ENCODE measurements at regions not wholly inside any gene's neighbourhood (a gene's known extent, or its start where the extent isn't known, plus 50 kb on each side); places are given as distances from the start of the nearest gene placed in this dataset.

DNA sequence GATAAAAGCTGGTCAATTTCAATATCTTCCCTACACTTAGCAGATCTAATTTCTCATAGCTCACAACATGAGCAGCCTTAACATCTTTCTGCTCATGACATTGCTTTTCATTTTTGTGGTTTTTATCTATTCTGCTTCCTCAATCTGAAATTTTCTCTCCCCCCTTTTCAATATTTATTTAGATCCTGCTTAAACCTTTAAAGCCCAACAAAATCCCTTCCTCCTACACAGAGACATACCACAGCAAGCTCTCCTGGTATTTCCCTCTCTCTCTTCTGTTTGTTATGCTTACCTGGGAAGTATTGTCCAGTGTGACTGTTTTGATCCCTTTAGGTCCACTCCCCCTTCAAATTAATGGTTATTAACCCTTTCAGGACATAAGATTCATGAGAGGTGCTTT is 582.5 kb downstream of the RFPL4B start:
- Histone ChIP-seq H3K4me3 (ENCODE audit: low read length) (no peak overlapping the region), H3K27ac (ENCODE audit: low read length) (no peak overlapping the region), H3K9ac (ENCODE audit: low read length) (no peak overlapping the region), H3K4me2 (ENCODE audit: low read depth, low read length) (no peak overlapping the region), H3K36me3 (replicated peaks; ENCODE audit: insufficient read depth, low read length) (no peaks in the 10 kb centered on the region), H3K4me1 (ENCODE audit: low read length) (no peaks in the 10 kb centered on the region), H3F3A (ENCODE audit: insufficient read depth, low read length) (no peaks in the 10 kb centered on the region), H4K20me1 (ENCODE audit: insufficient read depth, low read length) (no peaks in the 10 kb centered on the region), H3K9me2 (replicated peaks; ENCODE audit: insufficient read depth, low read length) (no peaks in the 10 kb centered on the region), H3K27me3 (replicated peaks; ENCODE audit: insufficient read depth, low read length) (no peaks in the 10 kb centered on the region), H3K79me2 (ENCODE audit: low read length) (no peaks in the 10 kb centered on the region), H2AFZ (ENCODE audit: low read length) (no peak overlapping the region), H3K9me3 (replicated peaks; ENCODE audit: insufficient read depth, low read length) (no peaks in the 10 kb centered on the region)
- no peak for DNase-seq
- TF ChIP-seq, protein P1, sequence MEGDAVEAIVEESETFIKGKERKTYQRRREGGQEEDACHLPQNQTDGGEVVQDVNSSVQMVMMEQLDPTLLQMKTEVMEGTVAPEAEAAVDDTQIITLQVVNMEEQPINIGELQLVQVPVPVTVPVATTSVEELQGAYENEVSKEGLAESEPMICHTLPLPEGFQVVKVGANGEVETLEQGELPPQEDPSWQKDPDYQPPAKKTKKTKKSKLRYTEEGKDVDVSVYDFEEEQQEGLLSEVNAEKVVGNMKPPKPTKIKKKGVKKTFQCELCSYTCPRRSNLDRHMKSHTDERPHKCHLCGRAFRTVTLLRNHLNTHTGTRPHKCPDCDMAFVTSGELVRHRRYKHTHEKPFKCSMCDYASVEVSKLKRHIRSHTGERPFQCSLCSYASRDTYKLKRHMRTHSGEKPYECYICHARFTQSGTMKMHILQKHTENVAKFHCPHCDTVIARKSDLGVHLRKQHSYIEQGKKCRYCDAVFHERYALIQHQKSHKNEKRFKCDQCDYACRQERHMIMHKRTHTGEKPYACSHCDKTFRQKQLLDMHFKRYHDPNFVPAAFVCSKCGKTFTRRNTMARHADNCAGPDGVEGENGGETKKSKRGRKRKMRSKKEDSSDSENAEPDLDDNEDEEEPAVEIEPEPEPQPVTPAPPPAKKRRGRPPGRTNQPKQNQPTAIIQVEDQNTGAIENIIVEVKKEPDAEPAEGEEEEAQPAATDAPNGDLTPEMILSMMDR (IDR thresholded peaks at IDR 0.05; ENCODE audit: low read length): no peak
- TF ChIP-seq EZH2 (optimal IDR thresholded peaks at IDR 0.05; ENCODE audit: low read depth, low read length): no peak
- no peak for TF ChIP-seq EZH2phosphoT487 (IDR thresholded peaks at IDR 0.05; ENCODE audit: low read length)

DNA sequence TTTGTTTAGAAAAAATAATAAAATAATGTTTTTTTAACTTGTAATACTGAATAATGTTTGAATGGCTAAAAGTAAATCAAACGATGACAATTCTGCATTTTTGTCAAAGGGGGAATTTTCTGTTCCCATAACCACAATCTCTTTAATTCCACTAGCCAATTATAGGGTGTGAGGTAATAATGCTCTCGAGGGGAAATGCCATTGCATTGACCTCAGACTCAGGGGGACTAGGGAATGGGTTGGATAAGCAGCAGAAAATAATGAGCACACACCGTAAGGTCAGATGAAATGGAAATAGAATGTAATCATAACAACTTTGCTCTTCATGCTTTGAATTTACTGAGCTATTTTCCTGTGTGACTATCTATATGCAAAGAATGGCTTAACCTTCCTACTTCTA is 584.7 kb downstream of the RFPL4B start:
- no peak overlapping the region for H3K4me3 ChIP-seq (ENCODE audit: low read length)

DNA sequence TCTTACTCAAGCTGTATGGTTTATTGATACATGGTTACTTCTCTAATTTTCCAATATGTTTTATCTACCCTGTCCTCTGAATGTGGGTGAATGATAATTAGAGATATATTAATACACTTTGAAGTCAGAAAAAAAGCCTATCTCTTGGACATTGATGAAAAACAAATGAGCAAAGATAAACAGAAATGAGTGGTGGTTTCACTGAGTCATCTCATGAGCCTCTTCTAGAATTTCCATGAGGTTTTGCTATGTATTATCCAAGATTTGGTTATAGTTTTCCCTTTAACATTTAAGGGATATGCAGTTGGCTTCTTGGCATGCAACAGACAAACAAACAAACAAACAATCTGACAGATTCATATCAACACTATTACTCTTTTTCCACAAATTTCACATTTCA is 586.8 kb downstream of the RFPL4B start:
- Histone ChIP-seq H4K20me1 (ENCODE audit: insufficient read depth, low read length) (no peaks in the 10 kb centered on the region), H2AFZ (ENCODE audit: low read length) (no peak overlapping the region), H3K9me2 (replicated peaks; ENCODE audit: insufficient read depth, low read length) (no peaks in the 10 kb centered on the region), H3K4me2 (ENCODE audit: low read depth, low read length) (no peak overlapping the region), H3K4me3 (ENCODE audit: low read length) (no peak overlapping the region), H3K27ac (ENCODE audit: low read length) (no peak overlapping the region), H3K36me3 (replicated peaks; ENCODE audit: insufficient read depth, low read length) (no peaks in the 10 kb centered on the region), H3K27me3 (replicated peaks; ENCODE audit: insufficient read depth, low read length) (no peaks in the 10 kb centered on the region), H3F3A (ENCODE audit: insufficient read depth, low read length) (no peaks in the 10 kb centered on the region), H3K9me3 (replicated peaks; ENCODE audit: insufficient read depth, low read length) (no peaks in the 10 kb centered on the region), H3K79me2 (ENCODE audit: low read length) (no peaks in the 10 kb centered on the region), H3K4me1 (ENCODE audit: low read length) (no peaks in the 10 kb centered on the region), H3K9ac (ENCODE audit: low read length) (no peak overlapping the region)
- no peak for TF ChIP-seq EZH2 (optimal IDR thresholded peaks at IDR 0.05; ENCODE audit: low read depth, low read length)
- TF ChIP-seq EZH2phosphoT487 (IDR thresholded peaks at IDR 0.05; ENCODE audit: low read length): no peak
- no peak for DNase-seq

More for the DNA sequence above, 584.7 kb downstream of the RFPL4B start:
- Histone ChIP-seq H3K36me3 (replicated peaks; ENCODE audit: insufficient read depth, low read length) (no peaks in the 10 kb centered on the region), H3K4me2 (ENCODE audit: low read depth, low read length) (no peak overlapping the region), H3K79me2 (ENCODE audit: low read length) (no peaks in the 10 kb centered on the region), H3F3A (ENCODE audit: insufficient read depth, low read length) (no peaks in the 10 kb centered on the region), H3K9me3 (replicated peaks; ENCODE audit: insufficient read depth, low read length) (no peaks in the 10 kb centered on the region), H3K27me3 (replicated peaks; ENCODE audit: insufficient read depth, low read length) (no peaks in the 10 kb centered on the region), H3K4me1 (ENCODE audit: low read length) (no peaks in the 10 kb centered on the region), H3K27ac (ENCODE audit: low read length) (no peak overlapping the region), H3K9me2 (replicated peaks; ENCODE audit: insufficient read depth, low read length) (no peaks in the 10 kb centered on the region), H2AFZ (ENCODE audit: low read length) (no peak overlapping the region), H3K9ac (ENCODE audit: low read length) (no peak overlapping the region), H4K20me1 (ENCODE audit: insufficient read depth, low read length) (no peaks in the 10 kb centered on the region)
- no peak for TF ChIP-seq EZH2 (optimal IDR thresholded peaks at IDR 0.05; ENCODE audit: low read depth, low read length)
- TF ChIP-seq, protein P1 (IDR thresholded peaks at IDR 0.05; ENCODE audit: low read length): no peak
- no peak for TF ChIP-seq EZH2phosphoT487 (IDR thresholded peaks at IDR 0.05; ENCODE audit: low read length)
- DNase-seq: no peak

DNA sequence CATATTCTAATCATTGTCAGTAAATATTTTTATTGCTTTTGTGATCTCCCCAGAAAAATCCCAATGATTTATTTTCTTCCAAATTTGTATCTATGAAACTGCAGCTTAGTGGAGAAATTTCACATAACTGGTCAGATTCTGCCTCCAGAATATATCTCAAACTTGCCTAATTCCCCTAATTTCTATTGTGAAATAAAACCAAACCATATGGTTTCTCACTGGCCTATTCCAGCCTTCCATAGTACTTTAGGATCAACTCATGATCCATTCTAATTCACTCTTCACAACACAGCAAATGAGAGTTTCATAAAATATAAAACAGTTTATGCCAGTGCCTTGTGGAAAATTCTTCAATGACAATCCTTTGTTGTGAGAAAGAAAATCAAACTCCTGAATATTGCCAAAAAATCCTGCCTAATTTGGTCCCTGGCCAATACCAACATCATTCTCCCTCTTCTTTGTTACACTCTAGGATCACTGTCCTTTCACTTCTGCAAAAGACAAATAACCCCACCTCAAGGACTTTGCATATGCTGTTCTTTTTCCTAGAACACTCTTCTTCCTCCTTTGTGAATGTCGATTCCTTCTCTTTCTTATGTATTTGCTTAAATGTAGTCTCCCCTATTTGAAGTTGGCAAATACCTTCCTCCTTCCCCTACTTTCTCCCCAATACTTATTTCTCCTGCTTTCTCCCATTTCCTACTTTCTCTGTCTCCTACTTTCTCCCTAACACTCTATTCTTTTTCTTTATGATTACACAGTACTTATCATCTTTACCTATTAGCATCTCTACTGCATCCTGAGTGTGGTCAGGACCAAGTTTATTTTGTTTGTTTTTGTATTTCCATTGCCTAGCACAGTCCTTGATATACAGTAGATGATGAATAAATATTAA is 587.5 kb downstream of the RFPL4B start:
- no peak overlapping the region for H3K4me2 ChIP-seq (ENCODE audit: low read depth, low read length)
- no peaks in the 10 kb centered on the region for H3K27me3 ChIP-seq (replicated peaks; ENCODE audit: insufficient read depth, low read length)
- no peaks in the 10 kb centered on the region for H3F3A ChIP-seq (ENCODE audit: insufficient read depth, low read length)
- H3K36me3 ChIP-seq (replicated peaks; ENCODE audit: insufficient read depth, low read length): no peaks in the 10 kb centered on the region
- no peak for DNase-seq
- no peak for TF ChIP-seq EZH2 (optimal IDR thresholded peaks at IDR 0.05; ENCODE audit: low read depth, low read length)
- TF ChIP-seq, protein P1 (IDR thresholded peaks at IDR 0.05; ENCODE audit: low read length): no peak
- no peak overlapping the region for H3K4me3 ChIP-seq (ENCODE audit: low read length)
- H3K79me2 ChIP-seq (ENCODE audit: low read length): no peaks in the 10 kb centered on the region
- H3K4me1 ChIP-seq (ENCODE audit: low read length): no peaks in the 10 kb centered on the region
- H2AFZ ChIP-seq (ENCODE audit: low read length): no peak overlapping the region
- H3K9me3 ChIP-seq (replicated peaks; ENCODE audit: insufficient read depth, low read length): no peaks in the 10 kb centered on the region
- H4K20me1 ChIP-seq (ENCODE audit: insufficient read depth, low read length): no peaks in the 10 kb centered on the region
- no peaks in the 10 kb centered on the region for H3K9me2 ChIP-seq (replicated peaks; ENCODE audit: insufficient read depth, low read length)
- no peak overlapping the region for H3K27ac ChIP-seq (ENCODE audit: low read length)
- no peak overlapping the region for H3K9ac ChIP-seq (ENCODE audit: low read length)

All from MM.1S (cell line).